Fibroblast of lung (primary cell): ENCODE measurements at regions not wholly inside any gene's neighbourhood (a gene's known extent, or its start where the extent isn't known, plus 50 kb on each side); places are given as distances from the start of the nearest gene placed in this dataset.
A peak's percentile ranks its signal among the peaks of the same experiment; 100 is the strongest.
"Not testable (repeated sequence)": the region's sequence is repeated elsewhere in the genome, so short reads cannot be mapped to it uniquely, and the experiment has no call there.

ENCODE experiments used
- DNase-seq, 2 donors: peaks; one replicate each; pipeline versions ENCODE4 v3.0.0 to v3.0.0-alpha.2; 2010; ENCODE audit warnings: low read depth in 2 of 2
- H2AFZ ChIP-seq: 2 replicates; pipeline ENCODE4 v1.5.1; 2012; ENCODE audit warnings: low read length, control low read depth, inconsistent platforms
- H3K27ac ChIP-seq: 2 replicates; pipeline ENCODE4 v1.5.1; 2011; ENCODE audit warnings: low read length, control low read depth; ENCODE audit not compliant: insufficient read depth
- H3K27me3 ChIP-seq: 2 replicates; pipeline ENCODE4 v1.5.1; 2011; ENCODE audit warnings: mild to moderate bottlenecking, low read length; ENCODE audit not compliant: control insufficient read depth, insufficient read depth
- H3K36me3 ChIP-seq: 2 replicates; pipeline ENCODE4 v1.5.1; 2011; ENCODE audit warnings: low read length; ENCODE audit not compliant: control insufficient read depth, insufficient read depth
- H3K4me1 ChIP-seq: 2 replicates; pipeline ENCODE4 v1.5.1; 2011; ENCODE audit warnings: low read length; ENCODE audit not compliant: control insufficient read depth, insufficient read depth; ENCODE audit errors: extremely low read depth
- H3K4me2 ChIP-seq: 2 replicates; pipeline ENCODE4 v1.5.1; 2011; ENCODE audit warnings: low read length, control low read depth; ENCODE audit not compliant: insufficient read depth; ENCODE audit errors: extremely low read depth
- H3K4me3 ChIP-seq, 4 experiments: fragments of 200-600 bp in 1 of 4; sonication (generic) in 1 of 4; replicated peaks in 1 of 4; 2 replicates each; pipeline ENCODE4 v1.5.1; 2011 to 2016; ENCODE audit warnings: low read length in 4 of 4, low read depth in 3 of 4, mild to moderate bottlenecking in 3 of 4, control low read depth in 2 of 4, inconsistent platforms in 1 of 4, mixed read lengths in 1 of 4; ENCODE audit not compliant: insufficient read depth in 1 of 4; ENCODE audit errors: control extremely low read depth in 1 of 4
- H3K79me2 ChIP-seq: 2 replicates; pipeline ENCODE4 v1.5.1; 2012; ENCODE audit warnings: mild to moderate bottlenecking, low read length, inconsistent platforms; ENCODE audit not compliant: control insufficient read depth, insufficient read depth
- H3K9ac ChIP-seq: 2 replicates; pipeline ENCODE4 v1.5.1; 2011; ENCODE audit warnings: mild to moderate bottlenecking, low read length, control low read depth; ENCODE audit not compliant: insufficient read depth
- H3K9me3 ChIP-seq: 2 replicates; pipeline ENCODE4 v1.5.1; 2012; ENCODE audit warnings: low read depth, low read length; ENCODE audit not compliant: control insufficient read depth, insufficient read depth
- H4K20me1 ChIP-seq: 2 replicates; pipeline ENCODE4 v1.5.1; 2011; ENCODE audit warnings: low read length; ENCODE audit not compliant: control insufficient read depth, insufficient read depth; ENCODE audit errors: extremely low read depth
- EZH2 ChIP-seq: IDR thresholded peaks from 2 replicates; pipeline ENCODE4 v1.5.1; 2012; ENCODE audit warnings: low read length, control low read depth, mild to moderate bottlenecking; ENCODE audit errors: missing control alignments
- TF ChIP-seq, protein P1 (sequence below), 2 donors: IDR thresholded peaks in 1 of 2; conservative IDR thresholded peaks in 1 of 2; 1 replicate in 1 of 2; 2 replicates in 1 of 2; pipeline ENCODE4 v1.5.1; 2011 to 2012; ENCODE audit warnings: low read length in 2 of 2, control low read depth in 1 of 2, inconsistent platforms in 1 of 2, low read depth in 1 of 2, mild to moderate bottlenecking in 1 of 2

- Histone ChIP-seq H3K27ac (no peak overlapping the region), H3K4me1 (no peaks in the 10 kb centered on the region), H3K27me3 (no peaks in the 10 kb centered on the region), H3K9ac (no peak overlapping the region), H3K9me3 (no peaks in the 10 kb centered on the region), H3K4me2 (no peak overlapping the region), H3K36me3 (no peaks in the 10 kb centered on the region), H3K4me3 (no peak overlapping the region), H3K79me2 (no peaks in the 10 kb centered on the region), H2AFZ (no peak overlapping the region), H4K20me1 (no peaks in the 10 kb centered on the region)
- no peak for DNase-seq
- TF ChIP-seq, protein P1, sequence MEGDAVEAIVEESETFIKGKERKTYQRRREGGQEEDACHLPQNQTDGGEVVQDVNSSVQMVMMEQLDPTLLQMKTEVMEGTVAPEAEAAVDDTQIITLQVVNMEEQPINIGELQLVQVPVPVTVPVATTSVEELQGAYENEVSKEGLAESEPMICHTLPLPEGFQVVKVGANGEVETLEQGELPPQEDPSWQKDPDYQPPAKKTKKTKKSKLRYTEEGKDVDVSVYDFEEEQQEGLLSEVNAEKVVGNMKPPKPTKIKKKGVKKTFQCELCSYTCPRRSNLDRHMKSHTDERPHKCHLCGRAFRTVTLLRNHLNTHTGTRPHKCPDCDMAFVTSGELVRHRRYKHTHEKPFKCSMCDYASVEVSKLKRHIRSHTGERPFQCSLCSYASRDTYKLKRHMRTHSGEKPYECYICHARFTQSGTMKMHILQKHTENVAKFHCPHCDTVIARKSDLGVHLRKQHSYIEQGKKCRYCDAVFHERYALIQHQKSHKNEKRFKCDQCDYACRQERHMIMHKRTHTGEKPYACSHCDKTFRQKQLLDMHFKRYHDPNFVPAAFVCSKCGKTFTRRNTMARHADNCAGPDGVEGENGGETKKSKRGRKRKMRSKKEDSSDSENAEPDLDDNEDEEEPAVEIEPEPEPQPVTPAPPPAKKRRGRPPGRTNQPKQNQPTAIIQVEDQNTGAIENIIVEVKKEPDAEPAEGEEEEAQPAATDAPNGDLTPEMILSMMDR (conservative IDR thresholded peaks at IDR 0.05 in 1 of 2, IDR thresholded peaks at IDR 0.05 in 1 of 2; ENCODE audit: low read depth in 1 of 2, low read length in 2 of 2), result no peak
- TF ChIP-seq EZH2, result no peak
These were observed 132.4 kb downstream of the MRPL57 start for GRCh38 chr13:21308906-21309305.

DNA sequence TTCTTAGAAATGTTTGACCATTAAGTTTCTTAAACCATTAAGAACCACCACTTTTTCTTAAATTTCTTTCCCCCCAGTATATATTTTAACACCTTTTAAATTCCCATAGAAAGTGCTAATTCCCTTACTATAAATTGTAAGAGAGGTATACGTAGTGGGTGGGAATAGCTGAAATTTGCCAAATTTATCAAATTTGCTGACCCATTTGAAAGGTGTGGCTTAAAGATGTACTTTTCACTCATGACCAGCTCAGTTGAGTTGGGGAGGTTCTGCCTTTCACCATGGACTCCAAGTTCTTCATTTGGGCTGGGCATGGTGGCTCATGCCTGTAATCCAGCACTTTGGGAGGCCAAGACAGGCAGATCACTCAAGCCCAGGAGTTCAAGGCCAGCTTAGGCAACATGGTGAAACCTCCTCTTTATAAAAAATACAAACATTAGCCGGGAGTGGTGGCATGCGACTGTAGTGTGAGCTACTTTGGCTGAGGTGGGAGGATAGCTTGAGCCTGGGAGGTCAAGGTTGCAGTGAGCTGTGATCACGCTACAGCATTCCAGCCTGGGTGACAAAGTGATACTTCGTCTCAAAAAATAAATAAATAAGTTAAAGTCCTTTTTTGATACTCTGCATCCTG, 133.2 kb downstream of the MRPL57 start:
- no peaks in the 10 kb centered on the region for H3K36me3 ChIP-seq
- no peaks in the 10 kb centered on the region for H3K27me3 ChIP-seq
- TF ChIP-seq EZH2, result no peak
- TF ChIP-seq, protein P1 (conservative IDR thresholded peaks at IDR 0.05 in 1 of 2, IDR thresholded peaks at IDR 0.05 in 1 of 2; ENCODE audit: low read depth in 1 of 2, low read length in 2 of 2), result no peak
- no peaks in the 10 kb centered on the region for H4K20me1 ChIP-seq
- DNase-seq, result no peak
- no peaks in the 10 kb centered on the region for H3K4me1 ChIP-seq
- no peak overlapping the region for H3K4me3 ChIP-seq
- no peak overlapping the region for H3K9ac ChIP-seq
- no peaks in the 10 kb centered on the region for H3K79me2 ChIP-seq
- H3K9me3 ChIP-seq, result no peaks in the 10 kb centered on the region
- H3K27ac ChIP-seq, result no peak overlapping the region
- H3K4me2 ChIP-seq, result no peak overlapping the region
- H2AFZ ChIP-seq, result no peak overlapping the region

GRCh38 chr13:21310220-21310619, 133.8 kb downstream of the MRPL57 start:
- Histone ChIP-seq H3K4me1 (no peaks in the 10 kb centered on the region), H2AFZ (no peak overlapping the region), H3K9ac (no peak overlapping the region), H3K27me3 (no peaks in the 10 kb centered on the region), H3K36me3 (no peaks in the 10 kb centered on the region), H3K79me2 (no peaks in the 10 kb centered on the region), H3K9me3 (no peaks in the 10 kb centered on the region), H4K20me1 (no peaks in the 10 kb centered on the region), H3K4me2 (no peak overlapping the region), H3K4me3 (no peak overlapping the region), H3K27ac (no peak overlapping the region)
- DNase-seq, result peak in 1 of 2 donors; percentile 64
- TF ChIP-seq, protein P1 (conservative IDR thresholded peaks at IDR 0.05 in 1 of 2, IDR thresholded peaks at IDR 0.05 in 1 of 2; ENCODE audit: low read depth in 1 of 2, low read length in 2 of 2), result no peak
- TF ChIP-seq EZH2, result no peak

- H4K20me1 ChIP-seq, H3K4me3 ChIP-seq, H3K27ac ChIP-seq, H3K79me2 ChIP-seq, H3K27me3 ChIP-seq, H3K4me1 ChIP-seq, H3K4me2 ChIP-seq, H2AFZ ChIP-seq, H3K9ac ChIP-seq, H3K36me3 ChIP-seq, H3K9me3 ChIP-seq, DNase-seq: not testable (repeated sequence)
These were observed 138.5 kb downstream of the MRPL57 start for GRCh38 chr13:21314976-21315375.
